ENCODE measurements at regions not wholly inside any gene's neighbourhood (a gene's known extent, or its start where the extent isn't known, plus 50 kb on each side); places are given as distances from the start of the nearest gene placed in this dataset.

DNA sequence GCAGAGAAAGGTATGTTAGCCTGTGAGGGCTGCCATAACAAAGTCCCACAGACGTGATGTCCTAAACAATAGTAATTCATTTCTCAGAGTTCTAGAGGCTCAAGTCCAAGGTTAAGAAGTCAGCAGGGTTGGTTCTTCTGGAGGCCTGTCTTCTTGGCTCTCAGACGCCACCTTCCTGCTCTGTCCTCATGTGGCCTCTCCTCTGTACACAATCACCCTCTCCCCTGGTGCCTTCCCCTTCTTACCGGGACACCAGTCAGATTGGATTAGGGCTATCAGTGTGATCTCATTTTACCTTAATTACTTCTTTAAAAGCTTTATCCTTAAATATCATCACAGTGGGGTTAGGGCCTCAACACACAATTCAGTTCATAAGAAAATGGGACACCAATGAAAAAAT lies 860.5 kb downstream of the RNF144A start:
- DNase-seq: no peak

DNA sequence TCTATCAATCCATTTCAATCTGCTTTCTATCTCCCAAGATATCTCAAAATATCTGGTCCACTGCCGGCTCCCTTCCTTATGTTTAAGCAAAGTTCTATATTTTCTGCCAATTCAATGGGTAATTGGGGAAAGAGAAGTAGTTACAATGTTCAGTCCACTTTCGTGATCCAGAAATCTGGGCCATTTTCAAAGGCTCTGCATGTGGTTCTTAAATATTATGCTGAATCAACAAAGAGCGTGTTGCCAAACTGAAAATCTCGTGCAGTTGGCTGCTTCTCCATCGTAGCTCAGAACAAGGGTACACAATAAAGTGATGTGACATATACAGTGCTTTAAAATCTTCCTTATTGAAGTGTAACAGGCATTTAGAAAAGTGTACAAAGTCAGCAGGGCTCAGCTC lies 863.1 kb downstream of the RNF144A start:
- DNase-seq: no peak

DNA sequence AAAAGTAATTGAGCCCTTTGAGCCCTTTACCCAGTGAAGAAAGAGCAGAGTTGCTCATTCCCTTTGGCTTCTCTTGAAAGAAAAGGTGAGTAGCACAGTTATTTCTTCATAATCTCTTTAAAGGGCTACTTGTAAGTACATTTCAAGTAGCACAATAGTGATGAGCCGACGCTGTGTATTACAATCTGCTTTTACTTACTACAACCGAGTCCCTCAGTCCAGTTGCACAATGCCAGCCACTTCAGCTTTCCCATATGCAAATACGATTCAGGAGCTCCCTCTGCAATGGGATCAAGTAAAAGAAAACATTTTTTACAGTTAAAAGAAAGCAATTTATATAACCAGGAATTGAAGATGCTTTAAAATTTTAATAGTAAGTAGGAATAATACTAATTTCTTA lies 868.5 kb downstream of the RNF144A start:
- no peak for DNase-seq

DNA sequence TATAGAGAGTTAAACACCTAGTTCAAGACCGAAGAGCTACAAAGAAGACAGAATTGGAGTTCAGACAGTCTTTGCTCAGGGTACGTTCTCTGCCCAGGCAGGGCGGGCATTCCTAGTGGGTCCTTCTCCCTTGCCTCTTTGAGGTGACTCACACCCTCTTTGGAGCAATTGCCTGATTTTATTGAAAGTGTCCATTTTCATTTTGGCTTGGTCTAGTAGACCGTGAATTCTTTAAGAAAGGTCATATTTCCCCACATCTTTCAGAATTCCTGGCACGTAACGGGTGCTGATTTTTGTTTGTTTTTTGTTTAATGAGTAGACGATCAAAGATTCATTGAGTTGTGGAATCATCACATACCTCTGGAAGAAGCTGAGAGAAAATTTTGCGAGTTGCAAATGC lies 871.5 kb downstream of the RNF144A start:
- DNase-seq: no peak

DNA sequence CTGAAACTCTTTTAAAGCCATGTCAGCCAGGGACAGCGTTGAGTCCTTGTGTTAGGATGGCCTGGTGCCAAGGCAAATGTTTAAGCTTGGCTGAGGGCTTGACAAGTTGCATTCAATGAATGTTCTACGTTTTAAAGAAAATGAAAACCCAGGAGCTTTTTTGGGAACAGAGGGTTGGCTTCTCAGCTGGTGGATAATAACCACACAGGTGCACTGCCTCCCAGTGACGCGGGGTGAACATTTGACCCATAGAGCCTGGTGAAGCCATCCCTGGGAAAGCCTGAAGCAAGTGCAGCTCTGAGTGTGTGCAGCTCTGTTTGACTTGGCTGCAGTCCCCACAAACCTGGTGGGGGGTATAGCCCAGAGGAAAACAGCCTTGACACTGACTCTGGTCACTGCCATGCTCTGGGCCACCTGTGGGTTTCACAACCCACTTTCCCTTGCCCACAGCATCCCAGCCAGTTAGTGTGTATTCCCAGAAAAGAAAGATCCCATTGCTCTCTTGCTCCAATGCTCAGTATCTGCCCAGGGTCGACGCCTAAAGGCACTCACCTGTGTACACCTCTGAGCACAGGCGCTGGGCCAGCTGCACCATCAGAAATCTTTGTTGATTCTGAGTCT lies 874.9 kb downstream of the RNF144A start:
- no peak for DNase-seq

DNA sequence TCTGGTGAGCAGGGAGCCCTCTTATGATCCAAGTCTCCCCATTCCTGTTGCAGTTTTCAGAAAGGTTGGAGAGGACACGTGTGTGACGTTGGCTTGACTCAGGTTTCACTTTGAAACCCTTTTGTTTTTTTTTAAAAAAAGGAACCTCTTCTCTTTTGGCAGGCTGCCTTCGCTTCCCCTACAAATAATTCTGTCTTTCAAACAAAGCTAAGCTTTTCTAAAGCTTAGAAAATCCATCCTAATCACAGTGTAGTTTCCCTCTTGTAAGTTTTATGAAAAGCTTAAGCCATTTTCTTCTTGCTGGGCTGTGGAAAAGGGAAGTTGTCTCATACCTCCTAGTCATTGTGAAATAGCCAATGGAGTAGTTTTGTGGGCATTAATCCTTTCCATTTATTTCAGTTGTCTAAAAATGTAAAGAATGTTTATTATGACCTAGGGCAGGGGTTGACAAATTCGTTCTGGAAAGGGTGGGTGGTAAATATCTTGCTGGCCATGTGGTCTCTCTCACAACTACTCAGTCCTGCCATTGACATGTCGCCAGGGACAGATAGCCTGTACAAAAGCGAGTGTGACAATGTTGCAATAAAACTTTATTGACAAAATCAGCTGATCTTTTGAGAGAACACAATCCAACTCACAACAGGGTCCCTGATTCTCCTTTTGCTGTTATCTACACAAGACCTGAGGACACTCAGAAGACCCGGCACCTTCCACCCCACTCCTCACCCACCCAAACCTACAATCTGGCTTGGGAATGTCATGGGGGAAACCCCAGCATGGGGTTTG lies 878.8 kb downstream of the RNF144A start:
- peak; percentile 8 for DNase-seq

DNA sequence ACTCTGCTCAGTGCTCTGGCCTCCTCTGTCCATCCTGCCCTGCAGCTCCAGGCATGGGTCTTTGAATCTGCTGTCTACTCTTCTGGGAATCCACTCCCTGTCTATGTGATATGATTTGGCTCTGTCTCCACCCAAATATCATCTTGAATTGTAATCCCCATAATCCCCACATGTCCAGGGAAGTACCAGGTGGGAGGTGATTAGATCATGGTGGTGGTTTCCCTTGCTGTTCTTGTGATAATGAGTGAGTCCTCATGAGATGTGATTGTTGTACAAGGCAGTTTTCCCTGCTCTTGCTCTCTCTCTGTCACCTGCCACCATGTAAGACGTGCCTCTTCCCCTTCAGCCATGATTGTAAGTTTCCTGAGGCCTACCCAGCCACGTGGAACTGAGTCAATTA lies 881.8 kb upstream of the ID2 start:
- no peak for DNase-seq

DNA sequence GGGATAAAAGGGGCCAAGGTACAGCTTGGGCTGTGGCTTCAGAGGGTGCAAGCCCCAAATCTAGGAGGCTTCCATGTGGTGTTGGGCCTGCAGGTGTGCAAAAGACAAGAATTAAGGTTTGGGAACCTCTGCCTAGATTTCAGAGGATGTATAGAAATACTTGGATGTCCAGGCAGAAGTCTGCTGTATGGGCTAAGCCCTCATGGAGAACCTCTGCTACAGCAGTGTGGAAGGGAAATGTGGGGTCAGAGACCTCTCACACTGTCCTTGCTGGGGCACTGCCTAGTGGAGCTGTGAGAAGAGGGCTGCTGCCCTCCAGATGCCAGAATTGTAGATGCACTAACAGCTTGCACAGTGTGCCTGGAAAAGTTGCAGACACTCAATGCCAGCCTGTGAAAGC lies 880.6 kb upstream of the ID2 start:
- DNase-seq: no peak

DNA sequence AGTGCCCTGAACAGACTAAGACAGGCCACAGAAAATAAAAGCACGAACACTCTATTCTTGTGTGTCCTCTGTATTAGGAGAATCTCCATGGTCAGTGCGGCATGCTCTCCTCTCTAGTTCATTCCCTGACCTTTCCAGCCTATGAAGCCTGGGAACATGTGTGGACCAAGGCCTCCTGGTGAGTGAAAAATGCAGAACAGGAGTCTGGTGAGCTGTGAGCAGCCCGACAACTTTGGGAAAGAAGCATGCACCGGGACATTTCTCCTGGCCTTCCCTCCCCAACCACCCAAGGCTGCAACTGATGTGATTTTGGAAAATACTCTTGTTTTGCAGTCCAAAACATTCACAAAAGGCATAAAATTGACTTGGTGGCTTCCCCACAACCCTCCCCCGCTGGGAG lies 878.3 kb upstream of the ID2 start:
- no peak for DNase-seq

DNA sequence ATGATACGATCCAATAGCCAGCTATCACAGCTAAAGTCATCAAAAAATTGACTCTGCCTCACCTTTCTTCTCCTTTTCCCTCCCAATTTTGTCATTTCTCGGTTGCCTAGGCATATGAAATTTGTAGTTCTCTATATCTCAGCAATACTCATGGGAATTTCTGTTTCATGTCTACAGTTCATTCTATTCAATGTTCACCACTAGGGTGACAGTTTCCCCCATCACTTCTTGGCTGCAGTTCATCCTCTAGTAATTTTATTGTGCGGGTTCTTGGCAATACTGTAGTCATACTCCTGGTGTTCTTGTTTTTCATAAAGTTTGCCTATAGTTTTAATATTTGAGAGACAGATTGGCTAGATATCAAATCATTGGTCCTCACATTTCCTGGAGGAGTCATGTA lies 872.2 kb upstream of the ID2 start:
- DNase-seq: no peak

DNA sequence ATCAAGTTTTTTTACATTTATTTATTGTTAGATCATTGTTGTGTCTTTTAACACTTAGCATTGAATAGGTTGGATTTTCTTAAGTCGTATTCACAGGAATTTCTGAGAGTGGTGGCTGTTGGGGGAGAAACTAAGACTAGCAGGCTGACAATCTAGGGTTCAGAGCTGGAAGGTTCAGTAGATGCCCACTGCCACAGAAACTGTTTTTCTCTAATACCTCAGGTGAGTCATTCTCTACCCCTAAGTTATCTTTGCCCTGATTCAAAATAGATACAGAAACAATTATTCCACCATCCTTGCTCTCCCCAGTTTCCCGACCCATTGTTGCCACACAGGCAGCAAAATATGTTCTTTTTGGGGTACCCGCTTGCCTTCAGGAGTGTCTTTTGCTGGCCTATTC lies 870.8 kb upstream of the ID2 start:
- no peak for DNase-seq

DNA sequence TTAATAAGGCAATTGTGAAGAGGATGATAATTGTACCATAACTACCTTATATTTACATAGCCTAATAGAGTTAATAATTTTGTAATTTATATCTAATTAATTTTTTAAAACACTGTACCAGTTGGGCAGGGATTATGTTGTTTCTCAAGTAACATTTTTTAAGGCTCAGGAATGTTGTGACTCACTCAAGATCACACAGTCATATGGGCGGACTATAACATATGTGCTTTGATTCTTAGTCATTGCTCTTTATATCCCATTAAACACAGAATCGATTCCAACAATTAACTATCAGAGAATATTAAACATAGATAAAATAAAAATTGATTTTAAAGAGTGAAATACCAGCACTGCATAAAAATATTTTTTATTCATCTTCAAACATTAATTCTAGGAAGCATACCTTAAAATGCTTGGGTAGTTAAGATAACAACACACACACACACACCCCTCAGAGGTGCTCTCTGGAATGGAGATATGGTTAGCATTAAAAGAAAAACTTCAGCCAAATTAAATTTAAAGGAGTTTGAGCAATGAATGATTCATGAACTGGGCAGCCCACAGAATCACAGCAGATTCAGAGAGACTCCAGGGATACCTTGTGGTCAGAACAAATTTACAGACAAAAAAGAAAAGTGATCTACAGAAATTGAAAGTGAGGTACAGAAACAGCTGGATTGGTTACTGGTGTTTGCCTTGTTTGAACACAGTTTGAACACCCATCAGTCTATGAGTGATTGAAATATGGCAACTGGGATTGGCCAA lies 869.4 kb upstream of the ID2 start:
- no peak for DNase-seq

DNA sequence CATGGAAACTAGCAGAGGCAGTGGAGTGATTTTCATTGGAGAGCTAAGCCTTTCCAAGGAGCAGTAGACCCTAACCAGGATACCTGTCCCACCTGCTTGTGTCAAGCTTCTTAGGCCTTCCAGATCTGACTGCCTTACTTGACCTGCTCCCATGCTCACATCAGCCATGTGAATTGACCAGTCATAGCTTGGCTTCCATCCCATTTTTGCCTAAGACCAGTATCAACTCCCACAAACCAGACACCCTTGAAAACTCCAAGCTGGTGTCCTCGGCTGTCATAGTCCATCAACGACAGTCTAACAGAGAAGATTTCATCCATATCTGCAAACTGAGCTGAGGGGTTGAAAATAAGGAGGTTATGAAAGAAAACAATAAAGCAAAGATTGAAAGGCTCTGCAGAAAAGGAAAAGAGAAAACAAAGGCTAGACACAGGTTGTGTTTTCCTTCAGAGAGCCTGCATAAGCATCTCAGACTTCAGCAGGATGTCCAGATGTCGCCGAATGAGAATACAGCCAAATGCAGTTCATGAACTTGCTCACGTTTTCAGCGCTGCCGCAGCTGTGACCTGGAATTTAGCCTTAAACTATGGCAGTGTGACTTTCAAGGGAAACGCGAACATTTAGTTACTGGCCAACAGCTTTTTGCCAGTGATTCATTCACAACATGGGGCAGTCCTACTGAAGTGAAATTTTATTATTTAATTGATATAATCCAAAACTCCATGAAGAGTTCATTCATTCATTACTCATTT lies 868.1 kb upstream of the ID2 start:
- DNase-seq: no peak

DNA sequence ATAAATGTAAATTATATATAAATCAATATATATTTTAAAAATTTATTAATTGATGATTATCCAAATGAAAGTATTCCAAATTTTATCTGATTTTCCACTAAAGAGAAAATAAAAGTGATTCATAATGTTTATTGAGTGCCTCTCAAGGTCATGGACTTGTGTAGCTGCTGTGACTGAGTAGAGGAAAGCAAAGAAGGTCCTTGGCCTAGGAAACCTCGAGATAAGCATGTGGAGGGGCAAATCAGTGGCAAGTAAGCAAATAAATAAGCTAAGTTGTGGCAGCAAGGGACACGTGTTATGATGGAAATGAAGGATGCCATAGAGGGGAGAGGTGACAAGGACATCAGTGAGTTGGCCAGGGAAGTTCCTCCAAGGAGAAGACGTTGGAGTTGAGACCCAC lies 866.1 kb upstream of the ID2 start:
- DNase-seq: no peak

DNA sequence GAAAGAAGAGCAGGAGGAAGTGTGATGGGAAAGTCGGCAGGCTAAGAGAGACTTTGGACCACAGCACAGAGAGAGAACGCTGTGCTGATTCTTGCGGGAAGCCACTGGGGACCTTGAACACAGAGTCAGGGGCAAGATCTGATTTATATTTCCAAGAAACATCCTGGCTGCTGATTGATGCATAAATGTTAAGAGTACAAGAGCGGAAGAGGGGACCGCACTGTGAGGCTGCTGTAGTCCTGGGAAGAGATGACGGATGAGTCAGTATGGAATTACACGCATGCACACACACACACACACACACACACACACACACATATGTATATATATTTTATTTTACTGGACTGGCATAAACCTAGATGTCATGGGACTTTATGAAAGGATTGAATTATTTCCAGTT lies 865.6 kb upstream of the ID2 start:
- no peak for DNase-seq

DNA sequence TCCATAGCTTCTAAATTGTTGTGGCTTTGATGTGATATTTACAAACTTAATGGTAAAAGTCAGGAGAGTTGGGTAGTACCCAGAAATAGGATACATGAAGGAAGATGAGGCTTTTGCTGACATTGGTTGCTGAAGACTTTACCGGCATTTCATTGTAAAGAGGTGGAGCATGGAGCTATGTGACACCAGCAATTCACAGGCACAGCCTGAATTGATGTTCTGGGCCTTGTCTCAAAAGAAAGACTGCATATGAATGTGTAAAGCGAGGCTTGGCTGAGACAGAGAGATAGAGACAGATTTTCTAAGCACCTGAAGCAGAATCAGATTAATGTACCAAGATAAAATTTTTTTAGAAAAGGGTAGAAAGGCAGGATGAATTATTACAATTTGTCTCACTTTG lies 864.9 kb upstream of the ID2 start:
- no peak for DNase-seq

DNA sequence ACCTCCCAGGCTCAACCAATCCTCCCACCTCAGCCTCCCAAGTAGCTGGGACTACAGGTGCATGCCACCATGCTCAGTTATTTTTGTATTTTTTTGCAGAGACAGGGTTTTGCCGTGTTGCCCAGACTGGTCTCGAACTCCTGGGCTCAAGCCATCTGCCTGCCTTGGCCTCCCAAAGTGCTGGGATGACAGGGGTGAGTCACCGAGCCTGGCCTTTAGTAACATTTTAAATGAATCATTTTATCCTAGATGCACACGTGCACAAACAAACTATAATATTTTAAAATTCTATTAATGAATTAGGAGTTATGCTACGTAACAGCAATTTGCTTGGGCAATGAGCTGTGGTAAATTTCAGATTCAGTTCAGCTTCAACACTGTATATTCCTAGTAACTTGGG lies 862.5 kb upstream of the ID2 start:
- DNase-seq: no peak

DNA sequence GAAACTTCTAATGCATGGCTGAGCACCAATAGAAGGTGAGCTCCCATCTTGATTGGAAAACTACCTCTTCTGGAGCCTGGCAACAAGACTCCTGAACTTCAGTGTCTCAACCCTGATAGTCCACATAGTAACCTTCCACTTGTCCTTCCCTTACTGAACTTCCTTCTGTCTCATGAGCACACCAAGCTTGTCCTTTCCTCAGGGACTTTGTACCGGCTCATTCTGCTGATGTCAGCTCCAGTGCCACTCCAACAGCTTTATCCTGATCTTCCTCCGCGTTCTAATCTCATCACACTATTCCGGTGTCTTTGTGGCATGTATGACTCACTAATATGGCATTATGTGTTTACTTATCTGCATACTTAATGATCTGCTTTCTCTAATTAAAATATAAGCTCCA lies 862.0 kb upstream of the ID2 start:
- DNase-seq: no peak

DNA sequence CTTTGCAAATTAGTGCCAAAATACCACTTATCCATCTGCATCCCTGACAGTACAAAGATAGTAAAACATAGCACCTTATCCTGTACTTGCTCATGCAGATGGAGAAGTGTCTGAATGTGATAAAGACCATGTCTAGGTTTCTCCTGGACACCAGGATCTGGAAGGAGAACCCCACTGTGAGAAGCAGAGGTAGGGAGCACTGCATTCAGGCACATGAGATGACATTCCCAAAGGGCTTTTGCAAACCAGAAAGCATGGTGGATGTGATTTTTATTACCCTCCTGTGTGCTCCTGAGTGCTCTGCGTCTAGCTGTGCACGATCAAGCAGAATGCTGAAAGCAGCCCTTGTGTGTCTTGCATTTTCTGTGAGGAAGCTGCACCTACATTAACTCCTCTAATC lies 857.6 kb upstream of the ID2 start:
- no peak for DNase-seq

DNA sequence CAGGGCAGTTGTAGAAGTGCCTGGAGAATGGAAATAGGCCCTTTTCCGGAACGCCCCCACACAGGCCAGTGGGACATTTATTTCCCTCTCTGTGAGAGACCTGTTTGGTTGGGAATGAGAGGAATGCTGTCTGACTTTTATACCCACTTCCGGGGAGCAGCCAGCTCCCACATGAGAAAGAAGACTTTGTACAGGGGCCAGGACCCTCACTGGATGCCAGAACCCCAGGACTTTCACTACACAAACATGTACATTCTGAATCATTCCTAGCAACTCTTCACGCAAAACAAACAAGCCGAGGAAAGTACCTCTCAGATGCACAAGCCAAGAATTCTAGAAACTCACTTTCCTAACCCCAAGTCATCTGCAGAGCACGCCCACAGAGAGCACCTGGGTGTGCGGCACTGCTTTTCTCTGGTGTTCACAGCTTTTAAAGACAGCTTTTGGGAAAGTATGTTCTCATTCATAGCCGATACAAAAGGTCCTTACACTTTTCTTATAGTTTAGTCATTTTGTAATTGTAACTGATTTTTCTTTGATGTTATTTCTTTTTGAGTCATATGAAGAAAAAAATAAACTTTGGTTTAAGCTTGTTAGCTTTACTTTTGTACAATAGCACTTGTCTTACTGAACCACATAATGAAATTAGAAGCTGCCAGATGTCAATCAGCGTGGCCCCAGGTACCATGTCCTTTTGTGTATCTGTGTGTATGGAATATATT lies 856.1 kb upstream of the ID2 start:
- no peak for DNase-seq

DNA sequence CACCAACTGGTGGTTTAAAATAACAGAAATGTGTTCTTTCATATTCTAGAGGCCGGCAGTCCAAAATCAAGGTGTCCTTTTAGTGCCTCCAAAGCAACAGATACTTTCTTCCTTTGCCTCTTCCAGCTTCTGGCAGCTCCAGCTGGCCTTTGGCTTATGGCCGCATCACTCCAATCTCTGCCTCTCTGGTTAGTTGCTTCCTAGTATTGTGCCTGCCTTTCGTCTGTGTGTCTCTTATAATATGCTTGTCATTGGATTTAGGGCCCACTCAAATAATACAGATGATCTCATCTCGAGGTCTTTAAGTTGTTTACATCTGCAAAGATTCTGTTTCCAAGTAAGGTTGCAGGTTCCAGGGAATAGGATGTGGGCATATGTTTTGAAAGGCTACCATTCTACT lies 855.2 kb upstream of the ID2 start:
- no peak for DNase-seq

DNA sequence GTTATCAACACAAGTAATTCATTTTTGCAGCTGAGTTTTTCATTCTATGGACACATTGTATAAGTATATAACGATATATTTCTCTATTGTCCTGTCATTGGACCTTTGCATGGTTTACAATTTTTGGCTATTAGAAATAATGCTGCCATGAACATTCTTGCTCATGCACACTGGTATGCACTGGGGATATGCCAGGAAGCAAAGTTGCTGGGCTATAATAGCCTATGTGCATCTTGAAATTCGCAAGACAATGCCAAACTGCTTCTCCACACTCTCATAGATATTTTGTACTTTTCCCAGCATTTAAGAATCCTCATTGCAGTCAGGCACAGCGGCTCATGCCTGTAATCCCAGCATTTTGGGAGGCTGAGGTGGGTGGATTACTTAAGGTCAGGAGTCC lies 852.6 kb upstream of the ID2 start:
- DNase-seq: no peak

DNA sequence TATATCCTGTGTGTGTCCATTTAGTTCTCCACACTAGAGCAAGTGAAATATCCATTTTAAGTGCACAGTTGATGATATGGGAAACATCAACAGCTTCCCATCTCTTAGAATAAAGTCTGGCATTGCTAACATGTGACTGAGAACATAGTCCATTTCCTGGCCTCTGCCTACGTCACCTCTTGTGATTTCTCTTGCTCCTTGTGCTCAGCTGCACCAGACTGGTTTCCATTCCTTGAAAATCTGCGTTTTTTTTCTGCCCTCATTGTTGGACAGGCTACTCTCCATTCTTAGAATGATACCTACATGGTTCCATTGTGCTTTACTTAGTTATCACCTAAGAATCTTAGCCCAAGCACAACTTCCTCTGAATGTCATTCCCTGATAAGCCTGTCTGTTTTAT lies 851.2 kb upstream of the ID2 start:
- DNase-seq: no peak
